ENCODE measurements at regions not wholly inside any gene's neighbourhood (a gene's known extent, or its start where the extent isn't known, plus 50 kb on each side); places are given as distances from the start of the nearest gene placed in this dataset.
"Not testable (repeated sequence)": the region's sequence is repeated elsewhere in the genome, so short reads cannot be mapped to it uniquely, and the experiment has no call there.

DNA sequence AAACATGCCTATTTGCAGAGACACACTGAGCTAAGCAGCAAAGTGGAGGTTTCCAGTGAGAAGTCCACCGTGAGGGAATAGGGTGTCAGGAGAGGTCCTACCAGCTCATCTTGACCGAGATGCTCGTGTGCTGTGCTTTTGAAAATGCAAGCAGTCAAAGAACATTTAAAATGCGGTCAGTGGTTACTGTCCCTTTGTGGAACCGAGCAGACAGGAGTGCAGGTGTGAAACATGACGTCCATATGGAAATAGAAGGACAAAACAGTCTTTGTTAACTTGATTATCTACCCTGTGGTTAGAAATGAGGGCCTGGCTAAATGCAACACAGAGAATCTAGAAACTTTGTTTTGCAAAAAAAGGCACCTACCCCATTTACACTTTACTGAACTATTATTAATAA lies 473.3 kb downstream of the SPATA31A6 start:
- not testable (repeated sequence) for TF ChIP-seq CTCF, POLR2A (IDR thresholded peaks at IDR 0.05)
